CD4-positive, alpha-beta T cell (primary cell): ENCODE measurements at regions not wholly inside any gene's neighbourhood (a gene's known extent, or its start where the extent isn't known, plus 50 kb on each side); places are given as distances from the start of the nearest gene placed in this dataset.

Experiments used
- ATAC-seq: fragments of 200-7000 bp; cut with Tn5 transposase; one replicate; pipeline ENCODE4 v1.10.0; 2022; ENCODE audit warnings: mild to moderate bottlenecking; ENCODE audit not compliant: poor library complexity
- CTCF ChIA-PET: fragments of 350-600 bp; sonication (Branson Sonifier 250); formaldehyde crosslinking; loops from one replicate; lab custom pipeline; 2021; ENCODE audit warnings: antibody characterized with exemption, inconsistent platforms; lab: Charles Lee
- POLR2A ChIA-PET: fragments of 350-600 bp; sonication (Branson Sonifier 250); formaldehyde crosslinking; loops from one replicate; lab custom pipeline; 2021; ENCODE audit warnings: antibody characterized with exemption, inconsistent platforms; lab: Charles Lee
- DNase-seq, 14 experiments: peaks; one replicate each; pipeline ENCODE4 v3.0.0-alpha.2; 2013 to 2020; ENCODE audit warnings: mixed read lengths in 2 of 14
- H3K27ac ChIP-seq, 2 donors: one replicate each; pipeline versions ENCODE4 v1.5.1 to v1.7.0; 2013; ENCODE audit warnings: low read length in 2 of 2, low read depth in 1 of 2, mild to moderate bottlenecking in 1 of 2
- H3K27me3 ChIP-seq, 2 experiments: 1 replicate in 1 of 2; 2 replicates in 1 of 2; pipeline versions ENCODE4 v1.6.1 to v1.7.0; 2013; ENCODE audit warnings: low read length in 2 of 2, control low read depth in 1 of 2, mild to moderate bottlenecking in 1 of 2, moderate library complexity in 1 of 2; ENCODE audit not compliant: insufficient read depth in 2 of 2, control insufficient read depth in 1 of 2
- H3K36me3 ChIP-seq: one replicate; pipeline ENCODE4 v1.6.1; 2013; ENCODE audit warnings: low read length, control low read depth; ENCODE audit not compliant: insufficient read depth
- H3K4me1 ChIP-seq: one replicate; pipeline ENCODE4 v1.6.1; 2013; ENCODE audit warnings: low read length, control low read depth; ENCODE audit not compliant: insufficient read depth
- H3K4me3 ChIP-seq: one replicate; pipeline ENCODE4 v1.5.1; 2013; ENCODE audit warnings: mild to moderate bottlenecking, low read length, moderate library complexity
- H3K9me3 ChIP-seq, 2 experiments: 1 replicate in 1 of 2; 2 replicates in 1 of 2; pipeline versions ENCODE4 v1.6.1 to v1.7.0; 2013; ENCODE audit warnings: low read length in 2 of 2, mild to moderate bottlenecking in 2 of 2, control low read depth in 1 of 2, moderate library complexity in 1 of 2; ENCODE audit not compliant: control insufficient read depth in 1 of 2, insufficient read depth in 1 of 2
- H3K27ac Mint-ChIP-seq: one replicate; pipeline ENCODE4 v1.8.0; 2020; ENCODE audit warnings: mixed read lengths
- H3K27me3 Mint-ChIP-seq: one replicate; pipeline ENCODE4 v1.8.0; 2021; ENCODE audit warnings: mixed read lengths
- H3K36me3 Mint-ChIP-seq: one replicate; pipeline ENCODE4 v1.8.0; 2021; ENCODE audit warnings: low read depth, mixed read lengths
- H3K4me1 Mint-ChIP-seq: one replicate; pipeline ENCODE4 v1.8.0; 2021; ENCODE audit warnings: low read depth, mixed read lengths
- H3K4me3 Mint-ChIP-seq: one replicate; pipeline ENCODE4 v1.8.0; 2020; ENCODE audit warnings: mild to moderate bottlenecking, mixed read lengths
- H3K9me3 Mint-ChIP-seq: one replicate; pipeline ENCODE4 v1.8.0; 2020; ENCODE audit warnings: mixed read lengths
- CTCF ChIP-seq: fragments of 200-600 bp; IDR thresholded peaks from one replicate; pipeline ENCODE4 v1.8.0; 2022; ENCODE audit warnings: antibody characterized with exemption, mild to moderate bottlenecking
- intact Hi-C, 2 experiments: fragments of 100-400 bp; cut with DNase I in 1 of 2; cut with micrococcal nuclease in 1 of 2; formaldehyde crosslinking; loops; one replicate each; pipeline versions ENCODE4 v1.15.1 to v1.9.0; 2023 to 2025; cut with DNase I, micrococcal nuclease

DNA sequence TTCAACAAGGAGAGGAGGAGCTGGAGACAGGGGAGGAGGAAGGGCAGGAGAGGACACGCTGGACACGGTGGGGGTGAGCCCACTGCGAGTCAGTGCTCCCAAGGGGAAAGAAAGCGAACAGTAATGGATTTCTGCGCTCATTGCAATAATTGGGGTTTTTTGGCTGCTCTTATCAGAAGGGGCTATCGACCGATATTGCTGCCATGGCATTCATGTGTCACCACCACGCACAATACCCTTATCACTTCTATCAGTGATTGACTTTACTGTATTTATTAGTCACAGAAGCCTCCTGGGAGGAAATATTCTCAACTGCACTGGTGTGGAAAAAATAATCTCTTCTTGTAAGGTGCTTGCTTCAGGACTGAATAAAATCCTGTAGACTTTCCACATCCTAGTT lies 55.8 kb downstream of the CEP43 start:
- intact Hi-C loops = loop anchor here in 1 of 2 experiments (5.0 to 10.0 kb wide), 2 partner anchors 57 to 60 kb away; partner anchors contain the start of gene CEP43
- no peaks in the 10 kb centered on the region for H3K27me3 ChIP-seq
- Mint-ChIP-seq H3K4me1 (peaks cover 62% of the 10 kb centered on the region), H3K36me3 (peaks cover 4% of the 10 kb centered on the region), H3K27me3 (no peaks in the 10 kb centered on the region), H3K9me3 (no peaks in the 10 kb centered on the region), H3K27ac (peak overlapping the region; percentile 83), H3K4me3 (no peak overlapping the region)
- CTCF ChIA-PET = no interaction called here
- no peaks in the 10 kb centered on the region for H3K36me3 ChIP-seq
- H3K9me3 ChIP-seq = peaks cover 0 to 3% of the 10 kb centered on the region in 2 experiments
- ATAC-seq = no peak
- POLR2A ChIA-PET = no interaction called here
- no peak for TF ChIP-seq CTCF
- H3K4me3 ChIP-seq = no peak overlapping the region
- DNase-seq = no peak
- H3K4me1 ChIP-seq = peaks cover 49% of the 10 kb centered on the region
- H3K27ac ChIP-seq = peak overlapping the region in 1 of 2 donors; percentile 42

DNA sequence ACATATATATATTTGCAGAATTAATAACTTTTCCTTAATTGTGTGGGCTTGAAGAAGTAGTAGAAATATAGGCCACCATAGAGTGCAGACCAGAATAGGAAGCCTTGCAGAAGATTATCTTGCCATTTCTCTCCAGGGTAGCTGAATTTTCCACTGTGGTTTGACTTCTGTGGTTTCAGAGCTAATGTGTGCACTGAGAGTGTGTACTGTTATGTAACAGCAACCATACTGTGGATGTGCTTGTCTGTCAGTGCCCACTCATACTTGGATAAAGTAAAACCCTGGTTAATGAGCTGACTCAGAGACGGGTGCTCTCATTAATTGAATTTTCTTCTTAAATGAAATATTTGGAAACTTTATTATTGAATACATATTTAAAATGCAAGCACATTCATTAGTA lies 57.2 kb downstream of the CEP43 start:
- intact Hi-C loops = loop anchor here in 1 of 2 experiments (10.0 kb wide), 1 partner anchor 62 kb away; the partner anchor contains the start of gene CEP43
- H3K27ac Mint-ChIP-seq = peak overlapping the region; percentile 84

GRCh38 chr6:167058261-167058660 lies 59.1 kb downstream of the CEP43 start:
- no peak for DNase-seq
- H3K4me3 ChIP-seq = no peak overlapping the region
- ChIA-PET POLR2A (no interaction called here), CTCF (no interaction called here)
- no peaks in the 10 kb centered on the region for H3K27me3 ChIP-seq
- Mint-ChIP-seq H3K4me3 (no peak overlapping the region), H3K4me1 (peaks cover 45% of the 10 kb centered on the region), H3K9me3 (peaks cover 1% of the 10 kb centered on the region), H3K36me3 (no peaks in the 10 kb centered on the region), H3K27ac (no peak overlapping the region), H3K27me3 (no peaks in the 10 kb centered on the region)
- intact Hi-C loops = loop anchor here in 1 of 2 experiments (10.0 kb wide), 1 partner anchor 63 kb away; the partner anchor contains the start of gene CEP43
- peaks cover 0 to 3% of the 10 kb centered on the region in 2 experiments for H3K9me3 ChIP-seq
- H3K27ac ChIP-seq = no peak overlapping the region
- TF ChIP-seq CTCF = no peak
- ATAC-seq = no peak
- peaks cover 40% of the 10 kb centered on the region for H3K4me1 ChIP-seq
- no peaks in the 10 kb centered on the region for H3K36me3 ChIP-seq

More for the DNA sequence above, 57.2 kb downstream of the CEP43 start:
- Histone ChIP-seq H3K27ac (no peak overlapping the region), H3K9me3 (peaks cover 0 to 3% of the 10 kb centered on the region in 2 experiments), H3K27me3 (no peaks in the 10 kb centered on the region), H3K4me3 (no peak overlapping the region), H3K4me1 (peaks cover 49% of the 10 kb centered on the region), H3K36me3 (no peaks in the 10 kb centered on the region)
- no peak for TF ChIP-seq CTCF
- peak; percentile 87 for ATAC-seq
- Mint-ChIP-seq H3K9me3 (no peaks in the 10 kb centered on the region), H3K4me1 (peaks cover 59% of the 10 kb centered on the region), H3K36me3 (no peaks in the 10 kb centered on the region), H3K27me3 (no peaks in the 10 kb centered on the region), H3K4me3 (peak overlapping the region; percentile 68)
- peak in 5 of 14 experiments; percentile 23 to 81 (median 71) for DNase-seq
- ChIA-PET CTCF (no interaction called here), POLR2A (interaction anchor here (0.6 to 2.0 kb wide), 12 partner anchors 9 to 429 kb away, joined by 3 to 20 read pairs (median 4); partner anchors contain the start of genes CCR6 and RNASET2)
